NCI-H2196 treated with DMSO at 0.1 percent for 48 hours (cell line): ENCODE measurements at regions not wholly inside any gene's neighbourhood (a gene's known extent, or its start where the extent isn't known, plus 50 kb on each side); places are given as distances from the start of the nearest gene placed in this dataset.
"Not testable (repeated sequence)": the region's sequence is repeated elsewhere in the genome, so short reads cannot be mapped to it uniquely, and the experiment has no call there.

ENCODE experiments used
- DNase-seq: peaks from one replicate; lab custom pipeline; 2025; ENCODE audit not compliant: unreplicated experiment; lab: John Stamatoyannopoulos, UW

DNA sequence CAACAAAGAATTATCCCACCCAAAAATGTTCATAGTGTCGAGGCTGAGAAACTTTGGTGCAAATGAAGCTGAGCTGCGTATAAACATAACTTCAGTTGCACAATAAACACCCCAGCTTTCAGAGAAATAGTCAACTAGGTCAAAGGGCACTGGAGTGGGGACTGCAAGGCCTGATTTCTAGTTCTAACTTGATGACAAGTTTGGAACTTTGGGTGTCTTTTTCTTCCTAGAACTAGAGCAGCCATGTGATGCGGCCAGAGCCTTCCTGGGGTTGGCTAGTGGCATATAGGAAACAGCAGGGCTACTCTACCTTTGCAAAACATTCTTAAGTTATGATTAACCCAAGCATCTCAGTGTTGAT, 298.4 kb upstream of the AMIGO2 start:
- DNase-seq = no peak

DNA sequence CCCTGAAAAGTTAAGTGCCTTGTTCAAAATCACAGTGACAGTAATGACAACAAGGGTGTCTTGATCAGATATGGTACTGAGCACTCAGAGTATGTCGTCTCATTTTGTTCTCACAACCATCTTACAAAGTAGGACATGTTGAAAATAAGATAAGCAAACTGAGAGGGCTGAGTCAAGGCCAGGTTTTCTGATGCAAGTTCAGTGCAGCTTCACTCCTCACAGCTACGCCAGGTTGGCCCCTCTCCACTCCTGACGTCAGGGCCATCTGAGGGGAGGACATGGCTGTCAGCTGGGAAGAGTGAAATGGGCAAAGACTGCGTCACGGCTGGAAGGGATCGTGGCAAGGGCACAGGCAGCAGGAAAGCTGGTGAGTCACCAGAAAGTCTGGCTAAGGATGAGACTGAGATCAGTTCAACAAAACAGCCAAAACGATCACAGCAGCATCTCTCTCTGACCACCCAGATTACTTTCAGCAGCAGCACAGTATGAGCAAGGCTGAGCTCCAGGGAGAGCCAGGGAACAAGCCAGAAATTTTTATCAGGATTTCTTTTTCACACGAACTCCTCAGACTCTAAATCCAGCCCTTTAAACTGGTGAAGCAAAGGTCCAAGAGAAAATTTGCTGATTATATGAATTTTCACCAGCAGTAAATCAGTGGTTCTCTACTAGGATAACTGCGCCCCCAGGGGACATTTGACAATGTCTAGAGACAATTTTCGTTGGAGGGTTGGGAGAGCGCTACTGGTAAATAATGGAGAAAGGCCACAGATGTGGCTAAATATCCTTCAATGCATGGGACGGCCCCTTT, 297.9 kb upstream of the AMIGO2 start:
- no peak for DNase-seq

DNA sequence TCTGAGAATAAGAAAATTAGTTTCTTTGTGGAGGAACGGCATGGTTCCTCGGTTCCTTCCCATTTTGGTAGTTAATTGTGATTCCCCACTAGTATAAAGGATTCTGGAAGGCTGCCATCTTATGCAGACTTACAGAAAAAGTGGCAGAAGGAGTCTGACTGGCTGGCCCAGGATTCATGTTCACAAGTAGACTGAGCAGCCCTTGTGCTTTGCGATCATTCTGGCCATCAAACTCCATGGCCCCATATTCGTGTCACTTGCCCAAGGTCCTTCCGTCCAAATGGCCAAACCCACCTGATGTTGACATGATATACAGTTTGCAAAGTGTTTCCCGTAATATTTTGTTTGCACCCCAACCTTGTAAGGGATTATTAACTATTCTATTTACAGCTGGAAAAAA, 297.2 kb upstream of the AMIGO2 start:
- DNase-seq = no peak

DNA sequence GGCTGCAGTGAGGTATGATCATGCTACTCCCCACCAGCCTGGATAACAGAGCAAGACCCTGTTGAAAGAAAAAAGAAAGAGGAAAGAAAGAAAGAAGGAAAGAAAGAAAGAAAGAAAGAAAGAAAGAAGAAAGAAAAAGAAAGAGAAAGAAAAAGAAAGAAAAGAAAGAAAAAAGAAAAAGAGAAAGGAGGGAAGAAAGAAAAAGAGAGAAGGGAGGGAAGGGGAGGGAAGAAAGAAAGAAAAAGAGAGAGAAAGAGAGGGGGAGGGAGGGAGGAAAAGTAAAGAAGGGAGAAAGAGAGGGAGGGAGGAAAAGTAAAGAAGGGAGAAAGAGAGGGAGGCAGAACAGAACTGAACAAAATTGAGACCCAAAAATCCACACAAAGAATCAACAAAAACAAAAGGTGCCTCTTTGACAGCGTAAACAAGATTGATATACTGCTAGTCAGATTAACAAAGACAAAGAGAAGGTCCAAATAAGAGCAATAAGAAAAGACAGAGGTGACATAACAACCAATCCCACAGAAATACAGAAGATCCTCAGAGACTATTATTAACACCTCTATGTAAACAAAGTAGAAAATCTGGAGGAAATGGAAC, 293.9 kb upstream of the AMIGO2 start:
- no peak for DNase-seq

DNA sequence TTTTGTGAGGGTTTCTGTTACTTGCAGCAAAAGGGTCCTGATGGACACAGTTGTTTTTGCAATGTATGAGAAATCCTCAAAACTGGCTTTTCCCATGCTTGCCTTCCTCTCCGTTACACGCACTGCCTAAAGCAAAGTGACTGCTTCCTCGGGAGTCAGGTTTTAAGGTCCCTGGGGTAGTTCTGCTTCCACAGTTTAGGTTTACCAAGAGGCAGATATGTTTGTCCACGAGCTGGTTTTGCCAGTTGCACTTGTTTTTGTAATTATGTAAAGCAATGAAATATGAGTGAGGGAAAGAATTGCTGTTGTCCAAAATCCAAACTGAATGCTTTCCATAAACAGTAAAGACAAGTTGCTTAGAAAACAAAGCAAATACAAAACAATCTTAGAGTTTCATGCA, 290.7 kb upstream of the AMIGO2 start:
- DNase-seq = no peak

DNA sequence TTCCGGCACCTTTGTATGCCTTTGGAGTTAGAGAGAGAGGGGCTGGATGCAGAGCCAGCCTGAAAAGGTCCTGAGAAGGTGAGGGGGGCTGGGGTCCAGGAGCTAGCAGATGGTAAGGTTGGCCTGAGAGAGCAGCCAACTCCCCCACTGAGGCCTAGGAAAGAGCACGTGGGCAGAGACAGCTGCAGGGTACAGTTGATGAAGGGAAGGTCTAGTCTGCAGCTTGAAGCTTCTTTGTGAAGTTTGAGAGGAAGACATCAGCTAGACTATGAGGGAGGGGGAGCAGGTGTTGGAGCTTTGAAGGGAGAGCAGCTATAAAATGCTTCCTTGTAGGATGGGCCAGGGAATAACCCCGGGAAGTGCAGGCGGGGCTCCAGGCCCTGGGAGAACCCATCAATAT, 289.3 kb upstream of the AMIGO2 start:
- DNase-seq = no peak

DNA sequence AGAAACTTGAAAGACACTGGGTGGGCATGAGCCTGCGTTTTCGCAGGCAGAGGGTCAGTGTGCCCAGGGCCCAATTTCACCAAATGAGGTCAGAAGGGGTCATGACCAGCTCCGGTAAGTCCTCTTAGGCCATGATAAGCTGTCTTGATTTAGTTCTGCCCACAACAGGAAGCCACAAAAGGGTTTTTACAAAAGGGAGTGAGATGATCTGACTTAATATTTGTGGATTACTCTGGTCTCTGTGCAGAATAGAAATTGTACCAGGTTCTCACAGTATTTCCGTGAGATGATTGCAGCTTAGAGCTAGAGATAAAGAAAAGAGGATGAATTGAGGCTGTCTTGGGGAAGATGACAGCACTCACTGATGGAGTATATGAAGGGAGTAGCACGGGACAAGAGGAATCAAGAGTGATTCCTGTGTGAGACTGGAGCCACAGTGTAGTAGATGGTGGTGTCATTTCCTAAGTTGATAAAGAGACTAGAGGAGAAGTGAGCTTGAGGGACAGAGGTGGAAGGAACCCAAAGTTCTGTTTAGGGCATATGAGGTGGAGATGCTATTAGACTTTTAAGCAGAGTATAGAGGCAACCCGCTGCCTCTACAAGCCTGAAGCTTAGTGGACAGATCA, 288.3 kb upstream of the AMIGO2 start:
- no peak for DNase-seq

DNA sequence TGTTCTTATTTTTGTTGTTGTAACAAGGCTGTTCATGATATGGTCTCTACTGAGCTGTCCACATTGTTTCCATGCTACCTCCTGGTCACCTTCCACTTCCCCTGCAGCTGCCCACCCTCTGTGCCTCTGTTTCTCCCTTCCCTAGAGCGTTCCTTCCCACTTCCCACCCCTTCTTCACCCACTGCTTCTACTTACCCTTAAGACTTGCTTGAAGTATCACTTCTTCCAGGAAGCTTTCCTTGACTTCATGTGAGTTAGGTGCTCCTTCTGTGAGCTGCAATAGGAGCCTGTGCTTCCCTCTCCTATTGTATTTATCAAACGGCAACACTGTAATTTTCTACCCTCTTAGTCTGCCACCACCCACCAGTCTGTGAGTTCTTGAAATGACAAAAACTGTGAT, 286.8 kb upstream of the AMIGO2 start:
- no peak for DNase-seq

DNA sequence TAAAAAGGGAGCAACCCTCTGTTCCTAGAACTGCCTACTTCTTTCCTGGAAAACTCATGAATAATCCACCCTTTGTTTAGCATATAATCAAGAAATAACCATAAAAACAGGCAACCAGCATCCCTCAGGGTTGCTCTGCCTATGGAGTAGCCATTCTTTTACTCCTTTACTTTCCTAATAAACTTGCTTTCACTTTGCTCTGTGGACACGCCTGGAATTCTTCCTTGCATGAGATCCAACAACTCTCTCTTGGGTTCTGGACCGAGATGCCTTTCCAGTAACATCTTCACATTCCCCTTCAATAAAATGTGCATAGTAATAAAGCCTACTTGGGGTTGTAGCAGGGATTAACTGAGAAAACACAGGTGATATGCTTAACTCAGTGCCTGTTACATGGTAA, 286.4 kb upstream of the AMIGO2 start:
- DNase-seq = no peak

DNA sequence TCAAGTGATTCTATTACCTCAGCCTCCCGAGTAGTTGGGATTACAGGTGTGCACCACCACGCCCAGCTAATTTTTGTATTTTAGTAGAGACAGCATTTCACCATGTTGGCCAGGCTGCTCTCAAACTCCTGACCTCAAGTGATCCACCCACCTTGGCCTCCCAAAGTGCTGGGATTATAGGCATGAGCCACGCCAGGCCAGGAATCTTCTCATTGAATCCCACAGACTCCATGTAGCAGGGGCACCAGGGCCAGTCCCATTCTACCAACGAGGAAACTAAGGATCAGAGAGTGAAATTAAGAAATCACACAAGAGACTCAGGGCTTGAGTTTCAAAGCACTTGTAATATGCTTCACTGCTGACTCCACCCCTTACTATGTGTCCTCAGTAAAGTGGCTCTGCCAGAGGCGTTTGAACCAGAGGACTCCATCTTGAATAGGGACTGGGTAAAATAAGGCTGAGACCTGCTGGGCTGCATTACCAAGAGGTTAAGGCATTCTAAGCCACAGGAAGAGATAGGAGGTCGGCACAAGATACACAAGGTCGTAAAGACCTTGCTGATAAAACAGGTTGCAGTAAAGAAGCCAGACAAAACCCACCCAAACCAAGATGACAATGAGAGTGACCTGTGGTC, 285.8 kb upstream of the AMIGO2 start:
- not testable (repeated sequence) for DNase-seq

DNA sequence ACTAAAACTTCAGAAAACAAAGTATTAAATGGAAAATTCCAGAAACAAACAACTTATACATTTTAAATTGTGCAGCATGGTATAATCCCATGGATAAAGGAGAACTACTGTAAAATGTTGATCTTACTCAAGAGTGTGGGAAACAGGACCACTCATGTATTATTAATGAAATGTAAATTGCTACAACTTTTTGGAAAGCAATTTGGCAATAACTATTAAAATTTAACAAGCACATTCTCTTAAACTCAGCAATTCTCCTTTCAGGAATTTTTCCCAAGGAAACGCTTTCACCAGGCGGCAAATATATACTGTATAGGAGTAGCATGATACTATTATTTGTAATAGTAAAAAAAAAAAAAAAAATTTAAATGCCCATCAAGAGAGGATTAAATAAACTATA, 284.5 kb upstream of the AMIGO2 start:
- no peak for DNase-seq

DNA sequence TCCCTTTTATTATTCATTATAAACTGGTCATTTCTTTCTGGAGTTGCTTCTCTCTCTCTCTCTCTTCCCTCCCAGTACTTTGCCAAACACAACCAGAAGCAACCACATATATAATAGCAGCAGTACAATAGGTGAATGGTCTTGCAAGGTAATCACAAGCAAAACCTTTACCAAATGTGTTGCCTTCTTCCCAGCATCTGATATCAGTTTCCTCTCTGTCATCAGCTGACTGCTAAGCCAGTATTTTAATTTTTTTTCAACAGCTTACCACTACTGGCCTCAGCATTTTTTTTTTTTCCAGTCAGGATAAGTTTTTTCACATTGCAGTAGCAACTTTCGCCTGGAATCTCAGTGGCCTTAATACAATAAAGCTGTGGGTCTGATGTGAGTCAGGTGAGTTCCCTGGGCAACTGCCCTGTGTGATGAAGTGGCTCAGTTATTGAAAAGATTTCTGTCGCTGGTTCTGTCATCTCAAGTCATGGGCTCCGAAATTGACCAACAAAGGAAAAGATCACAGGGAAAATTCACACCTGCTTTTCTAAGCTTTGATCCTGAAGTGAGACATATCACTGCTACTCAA, 282.5 kb upstream of the AMIGO2 start:
- DNase-seq = no peak

DNA sequence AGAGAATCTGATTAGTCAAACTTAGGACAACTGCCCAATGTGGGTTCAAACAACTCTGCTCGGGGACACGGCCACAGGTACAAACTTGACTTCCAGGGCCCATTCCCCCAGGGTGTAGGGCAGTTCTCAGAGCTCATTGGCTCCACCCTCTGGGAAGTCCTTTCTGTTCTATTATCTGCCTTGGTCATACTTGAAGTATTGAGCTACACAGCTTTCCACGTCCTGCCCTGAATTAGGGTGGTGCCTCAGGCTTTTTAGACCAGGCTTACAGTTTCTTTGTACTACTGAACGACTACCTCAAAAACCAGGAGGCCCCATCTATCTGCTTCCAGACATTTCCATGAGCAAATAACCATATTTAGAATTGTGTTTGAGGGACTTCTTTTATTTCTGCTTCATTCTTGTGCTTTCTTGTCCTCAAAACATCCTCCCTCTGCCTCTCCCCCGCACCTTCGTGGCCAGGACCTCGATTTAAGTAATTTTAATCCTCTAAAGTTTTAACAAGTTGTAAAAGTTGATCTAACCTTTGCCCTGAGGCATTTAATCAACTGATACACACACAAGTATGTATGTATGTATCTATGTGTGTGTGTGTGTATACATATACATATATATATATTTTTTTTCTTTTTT, 281.7 kb upstream of the AMIGO2 start:
- DNase-seq = no peak

DNA sequence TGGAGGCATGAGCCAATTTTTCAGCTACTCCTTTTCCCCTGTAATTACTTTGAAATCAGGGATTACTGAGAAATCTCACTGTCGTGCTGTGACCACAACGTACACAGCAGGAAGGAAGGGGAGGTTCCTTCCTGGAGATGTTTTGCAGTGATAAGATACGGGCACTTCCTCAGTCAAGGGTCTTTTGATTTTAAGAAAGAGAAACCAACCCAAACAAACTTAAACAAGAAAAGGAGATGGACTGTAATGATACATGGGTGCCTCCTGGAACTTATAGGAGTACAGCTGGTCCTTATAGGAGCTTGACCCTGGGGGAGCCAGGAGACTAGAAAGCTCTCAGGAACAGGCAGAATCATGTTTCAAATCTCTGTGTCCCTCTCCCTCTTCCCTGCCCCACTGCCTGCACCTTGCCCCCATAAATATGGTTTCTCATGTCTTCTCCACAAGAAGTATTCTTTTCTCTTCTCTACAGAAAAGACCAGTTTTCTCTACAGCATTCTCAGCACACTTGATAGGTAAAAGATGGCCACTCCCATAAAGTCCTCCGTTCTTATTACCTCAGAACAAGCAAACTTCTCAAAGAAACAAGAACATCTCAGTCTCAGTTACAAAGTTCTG, 281.1 kb upstream of the AMIGO2 start:
- DNase-seq = peak; percentile 19

DNA sequence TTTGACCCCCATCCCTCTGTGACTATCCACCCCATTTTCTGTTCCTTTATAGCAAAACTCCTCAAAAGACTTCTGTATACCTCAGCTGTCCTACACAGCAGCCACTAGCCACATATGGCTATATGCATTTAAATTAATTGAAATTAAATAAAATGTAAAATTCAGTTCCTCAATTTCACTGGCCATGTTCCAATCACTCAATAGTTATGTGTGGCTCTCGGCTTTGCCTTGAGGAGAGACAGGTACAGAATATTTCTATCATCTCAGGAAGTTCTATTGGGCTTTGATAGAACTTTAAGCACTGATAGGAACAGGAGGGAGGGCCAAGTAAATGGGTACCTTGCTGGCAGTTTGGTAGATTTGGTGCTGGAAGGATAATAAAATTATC, 280.3 kb upstream of the AMIGO2 start:
- DNase-seq = no peak

DNA sequence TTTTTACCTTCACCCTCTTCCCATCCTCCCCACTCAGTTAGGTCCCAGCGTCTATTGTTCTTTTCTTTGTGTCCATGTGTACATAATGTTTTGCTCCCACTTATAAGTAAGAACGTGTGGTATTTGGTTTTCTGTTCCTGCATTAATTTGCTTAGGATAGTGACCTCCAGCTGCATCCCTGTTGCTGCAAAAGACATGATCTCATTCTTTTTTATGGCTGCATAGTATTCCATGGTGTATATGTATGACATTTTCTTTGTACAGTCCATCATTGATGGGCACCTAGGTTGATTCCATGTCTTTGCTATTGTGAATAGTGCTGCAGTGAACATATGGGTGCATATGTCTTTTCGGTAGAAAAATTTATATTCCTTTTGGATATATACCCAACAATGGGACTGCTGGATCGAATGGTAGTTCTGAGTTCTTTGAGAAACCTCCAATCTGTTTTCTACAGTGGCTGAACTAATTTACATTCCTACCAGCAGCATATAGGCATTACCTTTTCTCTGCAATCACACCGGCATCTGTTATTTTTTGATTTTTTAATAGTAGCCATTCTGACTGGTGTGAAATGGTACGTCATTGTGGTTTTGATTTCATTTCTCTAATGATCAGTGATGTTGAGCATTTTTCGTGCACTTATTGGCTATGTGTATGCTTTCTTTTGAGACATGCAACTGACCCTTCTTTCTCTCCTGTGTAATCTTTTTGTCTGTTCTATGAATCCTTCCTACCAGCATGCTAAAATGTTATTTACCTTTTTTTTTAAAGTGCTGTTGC, 279.7 kb upstream of the AMIGO2 start:
- no peak for DNase-seq

DNA sequence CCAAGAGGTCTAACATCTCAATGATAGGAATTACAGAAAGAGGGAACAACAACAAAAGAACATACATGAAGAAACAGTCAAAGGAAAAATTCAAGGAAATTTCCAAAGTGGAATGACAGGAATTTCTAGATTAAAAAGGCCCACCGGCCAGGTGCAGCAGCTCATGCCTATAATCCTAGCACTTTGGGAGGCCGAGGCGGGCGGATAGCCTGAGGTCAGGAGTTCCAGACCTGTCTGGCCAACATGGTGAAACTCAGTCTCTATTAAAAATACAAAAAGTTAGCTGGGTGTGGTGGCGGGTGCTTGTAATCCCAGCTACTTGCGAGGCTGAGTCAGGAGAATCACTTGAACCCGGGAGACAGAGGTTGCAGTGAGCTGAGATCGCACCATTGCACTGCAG, 277.2 kb upstream of the AMIGO2 start:
- not testable (repeated sequence) for DNase-seq

DNA sequence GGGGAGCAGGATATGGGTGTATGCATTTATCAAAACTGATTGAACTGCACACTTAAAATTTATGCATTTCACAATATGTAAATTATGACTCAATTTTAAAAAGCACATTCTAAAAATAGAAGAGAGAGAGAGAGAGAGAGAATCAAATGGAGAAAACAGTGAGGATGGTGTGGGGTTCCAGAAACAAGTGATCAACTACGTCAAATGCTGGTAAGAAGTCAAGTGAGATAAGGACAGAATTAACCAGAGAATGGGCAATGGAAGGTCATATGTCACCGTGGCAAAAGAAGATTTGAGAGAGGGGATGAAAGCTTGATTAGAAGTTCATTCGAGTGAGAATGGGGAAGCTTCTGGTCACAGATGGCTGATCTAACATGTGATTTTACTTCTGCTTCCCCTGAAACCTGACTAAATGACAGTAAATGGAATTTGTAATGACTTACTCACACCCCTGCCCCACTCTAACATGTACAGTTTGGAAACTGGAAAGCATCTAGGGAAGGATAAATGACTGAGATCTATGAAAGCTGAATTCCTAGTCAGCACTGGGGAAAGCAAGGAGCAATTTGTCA, 276.5 kb upstream of the AMIGO2 start:
- DNase-seq = no peak

DNA sequence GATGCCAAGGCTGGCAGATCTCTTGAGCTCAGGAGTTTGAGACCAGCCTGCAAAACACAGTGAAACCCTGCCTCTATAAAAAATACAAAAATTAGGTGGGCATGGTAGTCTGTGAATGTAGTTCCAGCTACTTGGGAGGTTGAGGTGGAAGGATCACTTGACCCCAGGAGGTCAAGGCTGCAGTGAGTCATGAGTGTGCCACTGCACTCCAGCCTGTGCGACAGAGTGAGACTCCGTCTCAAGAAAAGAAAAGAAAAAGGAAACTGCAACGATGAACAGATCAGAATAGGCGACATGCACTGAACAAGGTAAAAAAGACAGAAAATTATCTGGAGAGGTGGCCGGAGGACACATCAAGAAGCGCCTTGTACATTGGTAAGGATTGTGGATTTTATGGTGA, 273.7 kb upstream of the AMIGO2 start:
- no peak for DNase-seq

DNA sequence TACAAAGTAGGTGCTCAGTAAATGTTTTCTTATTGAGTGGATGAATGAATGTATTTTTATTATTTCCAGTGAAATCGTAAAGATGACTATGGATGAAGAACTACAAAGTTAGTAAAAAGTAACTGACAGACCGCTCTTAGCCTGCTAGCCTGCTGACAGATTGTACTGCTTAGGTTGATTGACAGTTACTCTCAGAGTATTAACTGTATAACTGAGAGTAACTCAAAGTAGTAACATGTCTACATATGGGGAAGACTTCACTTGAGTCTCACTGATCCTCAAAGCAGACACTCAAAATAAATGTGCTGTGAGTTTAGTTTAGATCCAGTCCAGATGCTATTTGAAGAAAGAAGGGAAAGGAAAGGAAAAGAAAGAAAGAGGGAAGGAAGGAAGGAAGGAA, 272.3 kb upstream of the AMIGO2 start:
- DNase-seq = no peak
